ENCODE measurements at regions not wholly inside any gene's neighbourhood (a gene's known extent, or its start where the extent isn't known, plus 50 kb on each side); places are given as distances from the start of the nearest gene placed in this dataset.

DNA sequence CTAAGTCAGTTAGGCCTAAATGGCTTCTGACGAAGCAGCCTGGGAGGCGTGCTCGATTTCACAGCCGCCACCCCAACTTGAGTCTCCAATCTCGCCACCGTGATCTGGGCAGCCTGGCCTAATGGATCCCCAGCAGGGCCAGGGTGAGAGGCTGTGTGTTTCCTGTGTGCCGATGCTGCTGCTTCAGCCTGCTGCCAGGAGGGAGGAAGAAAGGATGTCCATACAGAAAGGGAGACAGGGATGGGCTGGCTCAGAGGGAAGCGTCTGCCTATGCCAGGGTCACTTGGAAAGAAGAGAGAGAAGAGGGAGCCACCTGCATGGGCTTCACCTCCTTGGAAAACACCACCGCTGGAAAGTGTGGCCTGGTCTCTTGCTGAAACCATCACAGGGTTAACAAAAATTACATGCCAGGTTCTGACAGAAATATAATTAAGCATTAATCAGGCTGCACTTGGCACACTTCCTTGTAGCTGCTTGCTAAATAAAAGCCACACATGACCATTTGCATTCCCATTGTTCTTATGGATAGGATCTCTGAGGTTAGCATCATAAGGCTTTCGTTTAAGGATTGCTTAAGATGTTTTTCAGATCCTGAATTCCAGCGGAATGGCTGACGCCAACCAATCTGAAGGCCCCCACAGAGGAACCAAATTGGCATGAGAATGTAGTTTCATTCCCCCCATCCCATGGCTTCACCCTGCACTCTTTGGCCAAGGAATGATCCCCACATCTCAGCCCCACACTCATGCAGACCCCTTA, 108.8 kb upstream of the SLC1A4 start:
- TF ChIP-seq, protein P1, sequence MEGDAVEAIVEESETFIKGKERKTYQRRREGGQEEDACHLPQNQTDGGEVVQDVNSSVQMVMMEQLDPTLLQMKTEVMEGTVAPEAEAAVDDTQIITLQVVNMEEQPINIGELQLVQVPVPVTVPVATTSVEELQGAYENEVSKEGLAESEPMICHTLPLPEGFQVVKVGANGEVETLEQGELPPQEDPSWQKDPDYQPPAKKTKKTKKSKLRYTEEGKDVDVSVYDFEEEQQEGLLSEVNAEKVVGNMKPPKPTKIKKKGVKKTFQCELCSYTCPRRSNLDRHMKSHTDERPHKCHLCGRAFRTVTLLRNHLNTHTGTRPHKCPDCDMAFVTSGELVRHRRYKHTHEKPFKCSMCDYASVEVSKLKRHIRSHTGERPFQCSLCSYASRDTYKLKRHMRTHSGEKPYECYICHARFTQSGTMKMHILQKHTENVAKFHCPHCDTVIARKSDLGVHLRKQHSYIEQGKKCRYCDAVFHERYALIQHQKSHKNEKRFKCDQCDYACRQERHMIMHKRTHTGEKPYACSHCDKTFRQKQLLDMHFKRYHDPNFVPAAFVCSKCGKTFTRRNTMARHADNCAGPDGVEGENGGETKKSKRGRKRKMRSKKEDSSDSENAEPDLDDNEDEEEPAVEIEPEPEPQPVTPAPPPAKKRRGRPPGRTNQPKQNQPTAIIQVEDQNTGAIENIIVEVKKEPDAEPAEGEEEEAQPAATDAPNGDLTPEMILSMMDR (IDR thresholded peaks at IDR 0.05): no peak
- TF ChIP-seq POLR2AphosphoS5 (IDR thresholded peaks at IDR 0.05): no peak

Measured in transverse colon (tissue), 4 donors.